ENCODE measurements at regions not wholly inside any gene's neighbourhood (a gene's known extent, or its start where the extent isn't known, plus 50 kb on each side); places are given as distances from the start of the nearest gene placed in this dataset.

DNA sequence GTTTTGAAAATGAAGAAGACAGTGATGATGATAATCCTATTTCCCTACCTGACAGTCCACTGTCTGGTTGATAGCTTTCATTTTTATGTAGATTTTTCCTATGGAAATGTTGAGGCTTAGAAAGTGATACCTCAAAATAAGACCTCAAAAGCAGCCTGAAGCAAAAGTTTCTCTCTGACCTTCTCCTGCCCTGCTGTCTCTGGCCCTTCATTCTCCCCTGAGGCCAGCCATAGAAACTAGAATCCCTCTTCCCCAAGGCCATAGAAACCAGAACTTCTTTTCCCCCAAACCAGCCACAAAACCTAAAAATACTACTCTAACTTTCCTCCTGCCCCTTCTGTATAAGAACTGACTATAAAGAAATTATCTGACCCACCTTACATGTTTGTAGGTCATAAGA, 52.6 kb upstream of the GCM1 start:
- Histone ChIP-seq H3K27me3 (replicated peaks in 1 of 2; ENCODE audit: control insufficient read depth in 2 of 2, extremely low read depth in 1 of 2, insufficient read depth in 2 of 2, low read length in 1 of 2) (no peaks in the 10 kb centered on the region), H3K27ac (ENCODE audit: low read length) (no peak overlapping the region), H3K4me1 (ENCODE audit: control insufficient read depth in 1 of 2, extremely low read depth in 1 of 2, insufficient read depth in 2 of 2, low read length in 2 of 2) (no peaks in the 10 kb centered on the region), H3K9me3 (no peaks in the 10 kb centered on the region), H3K4me3 (ENCODE audit: control insufficient read depth in 1 of 2, extremely low read depth in 1 of 2, low read length in 1 of 2) (no peak overlapping the region), H3K36me3 (ENCODE audit: control insufficient read depth in 2 of 2, extremely low read depth in 1 of 2, insufficient read depth in 1 of 2, low read length in 1 of 2) (no peaks in the 10 kb centered on the region)
- ChIA-PET CTCF (interaction anchor here in 1 of 2 donors (0.5 kb wide), 1 partner anchor 278 kb away, joined by 3 read pairs; no protein-coding TSS in a partner anchor), POLR2A (no interaction called here)
- no peak for DNase-seq
- no peak overlapping the region for H3K27ac Mint-ChIP-seq
- H3K36me3 Mint-ChIP-seq: no peaks in the 10 kb centered on the region
- no peak for ATAC-seq (replicated peaks in 1 of 4)
- H3K4me3 Mint-ChIP-seq: no peak overlapping the region
- no peaks in the 10 kb centered on the region for H3K27me3 Mint-ChIP-seq
- no peaks in the 10 kb centered on the region for H3K9me3 Mint-ChIP-seq
- H3K4me1 Mint-ChIP-seq: peaks cover 0 to 15% (median 4%) of the 10 kb centered on the region in 3 donors

DNA sequence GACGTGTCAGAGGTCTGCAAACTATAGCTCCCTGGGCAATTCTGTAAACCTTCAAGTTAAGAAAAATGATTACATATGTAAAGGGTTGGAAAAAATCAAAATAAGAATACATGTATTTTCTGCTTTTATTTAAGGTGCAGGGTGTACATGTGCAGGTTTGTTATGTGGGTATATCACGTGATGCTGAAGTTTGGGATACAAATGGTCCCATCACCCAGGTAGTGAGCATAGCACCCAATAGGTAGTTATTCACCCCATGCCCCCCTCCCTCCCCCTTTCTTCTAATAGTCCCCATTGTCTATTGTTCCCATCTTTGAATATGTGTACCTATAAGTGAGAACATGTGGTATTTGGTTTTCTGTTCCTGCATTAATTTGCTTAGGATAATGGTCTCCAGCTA, 51.1 kb upstream of the GCM1 start:
- Histone ChIP-seq H3K4me1 (ENCODE audit: control insufficient read depth in 1 of 2, extremely low read depth in 1 of 2, insufficient read depth in 2 of 2, low read length in 2 of 2) (no peaks in the 10 kb centered on the region), H3K36me3 (ENCODE audit: control insufficient read depth in 2 of 2, extremely low read depth in 1 of 2, insufficient read depth in 1 of 2, low read length in 1 of 2) (no peaks in the 10 kb centered on the region), H3K4me3 (ENCODE audit: control insufficient read depth in 1 of 2, extremely low read depth in 1 of 2, low read length in 1 of 2) (no peak overlapping the region), H3K27me3 (replicated peaks in 1 of 2; ENCODE audit: control insufficient read depth in 2 of 2, extremely low read depth in 1 of 2, insufficient read depth in 2 of 2, low read length in 1 of 2) (no peaks in the 10 kb centered on the region), H3K27ac (ENCODE audit: low read length) (no peak overlapping the region), H3K9me3 (no peaks in the 10 kb centered on the region)
- peaks cover 0 to 15% (median 4%) of the 10 kb centered on the region in 3 donors for H3K4me1 Mint-ChIP-seq
- no peaks in the 10 kb centered on the region for H3K27me3 Mint-ChIP-seq
- no peaks in the 10 kb centered on the region for H3K36me3 Mint-ChIP-seq
- no peak overlapping the region for H3K27ac Mint-ChIP-seq
- H3K4me3 Mint-ChIP-seq: no peak overlapping the region
- ATAC-seq (replicated peaks in 1 of 4) (no peak), DNase-seq (no peak)
- WGBS (ENCODE audit: insufficient coverage): no CpG with 5 or more reads among the region's 2 CpGs
- ChIA-PET CTCF (no interaction called here), POLR2A (no interaction called here)
- H3K9me3 Mint-ChIP-seq: no peaks in the 10 kb centered on the region

DNA sequence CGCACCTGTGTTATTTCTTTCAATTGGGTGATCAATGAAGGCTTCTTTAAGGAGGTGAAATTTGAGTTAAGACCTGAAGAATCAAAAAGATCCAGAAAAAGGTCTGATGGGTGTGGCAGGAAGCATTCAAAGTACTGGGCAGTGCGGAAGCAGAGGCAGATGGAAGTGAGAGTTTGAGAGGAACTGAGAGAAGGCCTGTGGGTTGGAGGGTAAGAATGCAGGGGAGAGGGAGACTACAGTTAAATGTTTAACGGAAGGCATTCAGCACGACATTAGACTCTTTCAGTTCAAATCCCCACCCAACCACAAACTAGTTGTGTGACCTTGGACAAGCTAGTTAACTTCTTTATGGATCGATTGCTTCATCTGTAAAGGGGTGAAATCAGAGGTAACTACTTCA, 50.5 kb upstream of the GCM1 start:
- H3K4me1 Mint-ChIP-seq: peaks cover 1 to 15% (median 4%) of the 10 kb centered on the region in 3 donors
- DNase-seq: peak in 1 of 35 experiments; percentile 12
- no peaks in the 10 kb centered on the region for H3K27me3 ChIP-seq (replicated peaks in 1 of 2; ENCODE audit: control insufficient read depth in 2 of 2, extremely low read depth in 1 of 2, insufficient read depth in 2 of 2, low read length in 1 of 2)
- no peak overlapping the region for H3K27ac ChIP-seq (ENCODE audit: low read length)
- H3K9me3 ChIP-seq: no peaks in the 10 kb centered on the region
- ATAC-seq (replicated peaks in 1 of 4): no peak
- H3K4me3 Mint-ChIP-seq: no peak overlapping the region
- ChIA-PET CTCF (no interaction called here), POLR2A (interaction anchor here in 1 of 2 donors (0.6 kb wide), 1 partner anchor 120 kb away, joined by 4 read pairs; no protein-coding TSS in a partner anchor)
- no peaks in the 10 kb centered on the region for H3K27me3 Mint-ChIP-seq
- WGBS (ENCODE audit: insufficient coverage): 80% methylated on average over 2 of the region's 5 CpGs
- no peaks in the 10 kb centered on the region for H3K36me3 Mint-ChIP-seq
- H3K4me3 ChIP-seq (ENCODE audit: control insufficient read depth in 1 of 2, extremely low read depth in 1 of 2, low read length in 1 of 2): no peak overlapping the region
- H3K36me3 ChIP-seq (ENCODE audit: control insufficient read depth in 2 of 2, extremely low read depth in 1 of 2, insufficient read depth in 1 of 2, low read length in 1 of 2): no peaks in the 10 kb centered on the region
- no peak overlapping the region for H3K27ac Mint-ChIP-seq
- no peaks in the 10 kb centered on the region for H3K4me1 ChIP-seq (ENCODE audit: control insufficient read depth in 1 of 2, extremely low read depth in 1 of 2, insufficient read depth in 2 of 2, low read length in 2 of 2)
- no peaks in the 10 kb centered on the region for H3K9me3 Mint-ChIP-seq
